ENCODE measurements at regions not wholly inside any gene's neighbourhood (a gene's known extent, or its start where the extent isn't known, plus 50 kb on each side); places are given as distances from the start of the nearest gene placed in this dataset.

- no peaks in the 10 kb centered on the region for H3F3A ChIP-seq (ENCODE audit: insufficient read depth, low read length, poor library complexity, severe bottlenecking)
- H3K27me3 ChIP-seq (ENCODE audit: insufficient read depth, low read depth, low read length), result no peaks in the 10 kb centered on the region
- no peak overlapping the region for H3K27ac ChIP-seq (ENCODE audit: low read length)
- no peaks in the 10 kb centered on the region for H4K20me1 ChIP-seq (ENCODE audit: insufficient read depth)
- no peaks in the 10 kb centered on the region for H3K9me2 ChIP-seq (ENCODE audit: insufficient read depth, low read length)
- TF ChIP-seq, protein P1, sequence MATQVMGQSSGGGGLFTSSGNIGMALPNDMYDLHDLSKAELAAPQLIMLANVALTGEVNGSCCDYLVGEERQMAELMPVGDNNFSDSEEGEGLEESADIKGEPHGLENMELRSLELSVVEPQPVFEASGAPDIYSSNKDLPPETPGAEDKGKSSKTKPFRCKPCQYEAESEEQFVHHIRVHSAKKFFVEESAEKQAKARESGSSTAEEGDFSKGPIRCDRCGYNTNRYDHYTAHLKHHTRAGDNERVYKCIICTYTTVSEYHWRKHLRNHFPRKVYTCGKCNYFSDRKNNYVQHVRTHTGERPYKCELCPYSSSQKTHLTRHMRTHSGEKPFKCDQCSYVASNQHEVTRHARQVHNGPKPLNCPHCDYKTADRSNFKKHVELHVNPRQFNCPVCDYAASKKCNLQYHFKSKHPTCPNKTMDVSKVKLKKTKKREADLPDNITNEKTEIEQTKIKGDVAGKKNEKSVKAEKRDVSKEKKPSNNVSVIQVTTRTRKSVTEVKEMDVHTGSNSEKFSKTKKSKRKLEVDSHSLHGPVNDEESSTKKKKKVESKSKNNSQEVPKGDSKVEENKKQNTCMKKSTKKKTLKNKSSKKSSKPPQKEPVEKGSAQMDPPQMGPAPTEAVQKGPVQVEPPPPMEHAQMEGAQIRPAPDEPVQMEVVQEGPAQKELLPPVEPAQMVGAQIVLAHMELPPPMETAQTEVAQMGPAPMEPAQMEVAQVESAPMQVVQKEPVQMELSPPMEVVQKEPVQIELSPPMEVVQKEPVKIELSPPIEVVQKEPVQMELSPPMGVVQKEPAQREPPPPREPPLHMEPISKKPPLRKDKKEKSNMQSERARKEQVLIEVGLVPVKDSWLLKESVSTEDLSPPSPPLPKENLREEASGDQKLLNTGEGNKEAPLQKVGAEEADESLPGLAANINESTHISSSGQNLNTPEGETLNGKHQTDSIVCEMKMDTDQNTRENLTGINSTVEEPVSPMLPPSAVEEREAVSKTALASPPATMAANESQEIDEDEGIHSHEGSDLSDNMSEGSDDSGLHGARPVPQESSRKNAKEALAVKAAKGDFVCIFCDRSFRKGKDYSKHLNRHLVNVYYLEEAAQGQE (IDR thresholded peaks at IDR 0.05; ENCODE audit: borderline replicate concordance), result no peak
- no peak for TF ChIP-seq MXI1 (conservative IDR thresholded peaks at IDR 0.05; ENCODE audit: poor library complexity, severe bottlenecking)
- TF ChIP-seq SMC3 (conservative IDR thresholded peaks at IDR 0.05; ENCODE audit: poor library complexity), result no peak
- TF ChIP-seq EZH2 (IDR thresholded peaks at IDR 0.05; ENCODE audit: borderline replicate concordance, insufficient read depth, low read length, poor library complexity, severe bottlenecking), result no peak
- no peak for TF ChIP-seq RAD21 (conservative IDR thresholded peaks at IDR 0.05)
- TF ChIP-seq, protein P2, sequence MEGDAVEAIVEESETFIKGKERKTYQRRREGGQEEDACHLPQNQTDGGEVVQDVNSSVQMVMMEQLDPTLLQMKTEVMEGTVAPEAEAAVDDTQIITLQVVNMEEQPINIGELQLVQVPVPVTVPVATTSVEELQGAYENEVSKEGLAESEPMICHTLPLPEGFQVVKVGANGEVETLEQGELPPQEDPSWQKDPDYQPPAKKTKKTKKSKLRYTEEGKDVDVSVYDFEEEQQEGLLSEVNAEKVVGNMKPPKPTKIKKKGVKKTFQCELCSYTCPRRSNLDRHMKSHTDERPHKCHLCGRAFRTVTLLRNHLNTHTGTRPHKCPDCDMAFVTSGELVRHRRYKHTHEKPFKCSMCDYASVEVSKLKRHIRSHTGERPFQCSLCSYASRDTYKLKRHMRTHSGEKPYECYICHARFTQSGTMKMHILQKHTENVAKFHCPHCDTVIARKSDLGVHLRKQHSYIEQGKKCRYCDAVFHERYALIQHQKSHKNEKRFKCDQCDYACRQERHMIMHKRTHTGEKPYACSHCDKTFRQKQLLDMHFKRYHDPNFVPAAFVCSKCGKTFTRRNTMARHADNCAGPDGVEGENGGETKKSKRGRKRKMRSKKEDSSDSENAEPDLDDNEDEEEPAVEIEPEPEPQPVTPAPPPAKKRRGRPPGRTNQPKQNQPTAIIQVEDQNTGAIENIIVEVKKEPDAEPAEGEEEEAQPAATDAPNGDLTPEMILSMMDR (IDR thresholded peaks at IDR 0.05; ENCODE audit: poor library complexity, severe bottlenecking), result no peak
- TF ChIP-seq POLR2AphosphoS5 (IDR thresholded peaks at IDR 0.05), result no peak
- TF ChIP-seq EP300 (conservative IDR thresholded peaks at IDR 0.05; ENCODE audit: poor library complexity, severe bottlenecking), result no peak
- no peak for TF ChIP-seq TAF1 (IDR thresholded peaks at IDR 0.05; ENCODE audit: low read depth)
- H2AFZ ChIP-seq (ENCODE audit: low read depth, low read length), result no peak overlapping the region
- no peak overlapping the region for H3K4me2 ChIP-seq (ENCODE audit: low read length)
- H3K9me3 ChIP-seq (ENCODE audit: low read length), result no peaks in the 10 kb centered on the region
- no peak overlapping the region for H3K9ac ChIP-seq (ENCODE audit: low read length)
- H3K4me3 ChIP-seq (ENCODE audit: low read length), result no peak overlapping the region
- no peaks in the 10 kb centered on the region for H3K79me2 ChIP-seq (replicated peaks; ENCODE audit: insufficient read depth, low read length)
- H3K36me3 ChIP-seq (ENCODE audit: insufficient read depth, low read length), result no peaks in the 10 kb centered on the region
Measured at GRCh38 chr18:10152475-10152874, 238.7 kb downstream of the VAPA start.

DNA sequence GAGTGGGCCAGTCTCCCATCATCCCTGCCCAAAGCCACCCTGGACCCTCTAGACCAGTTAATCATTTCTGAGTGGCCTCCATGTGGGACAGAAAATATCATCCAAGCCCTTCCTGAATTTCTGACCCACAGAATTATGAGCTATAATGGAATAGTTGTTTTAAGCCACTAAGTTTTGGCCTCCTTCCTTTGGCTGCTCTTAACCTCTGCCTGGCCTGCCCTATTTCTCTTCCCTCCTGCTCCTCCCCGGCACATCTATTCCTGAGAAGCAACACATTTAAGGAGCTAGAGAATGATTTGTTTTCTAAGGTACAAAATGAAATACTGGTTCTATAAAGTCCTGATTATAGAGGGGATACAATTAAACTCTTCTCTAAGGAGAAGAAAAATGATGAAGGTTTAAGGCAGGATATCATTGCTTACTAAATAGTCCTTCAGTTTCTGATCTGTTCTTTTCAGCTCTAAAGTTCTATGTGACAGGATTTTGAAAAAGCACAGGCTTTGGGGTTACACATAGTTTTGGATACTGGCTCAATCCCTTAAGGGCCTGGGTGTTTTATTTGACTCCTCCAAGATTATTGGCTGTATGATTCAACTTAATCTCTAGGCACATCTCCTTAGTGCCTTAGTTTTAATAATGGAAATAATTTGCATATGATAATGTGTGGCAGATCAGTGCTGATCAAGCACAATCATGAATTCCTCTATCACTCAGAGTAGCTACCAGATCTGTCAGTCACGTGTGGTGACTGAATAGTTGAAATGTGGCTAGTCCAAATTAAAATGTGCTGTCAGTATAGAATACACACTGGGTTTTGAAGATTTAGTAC, 240.3 kb downstream of the VAPA start:
- Histone ChIP-seq H3K79me2 (replicated peaks; ENCODE audit: insufficient read depth, low read length) (no peaks in the 10 kb centered on the region), H3K9ac (ENCODE audit: low read length) (no peak overlapping the region), H3F3A (ENCODE audit: insufficient read depth, low read length, poor library complexity, severe bottlenecking) (no peaks in the 10 kb centered on the region), H4K20me1 (ENCODE audit: insufficient read depth) (no peaks in the 10 kb centered on the region), H3K27ac (ENCODE audit: low read length) (no peak overlapping the region), H3K9me3 (ENCODE audit: low read length) (no peaks in the 10 kb centered on the region), H3K4me3 (ENCODE audit: low read length) (no peak overlapping the region), H3K9me2 (ENCODE audit: insufficient read depth, low read length) (no peaks in the 10 kb centered on the region), H3K36me3 (ENCODE audit: insufficient read depth, low read length) (no peaks in the 10 kb centered on the region), H2AFZ (ENCODE audit: low read depth, low read length) (no peak overlapping the region), H3K4me2 (ENCODE audit: low read length) (no peak overlapping the region), H3K27me3 (ENCODE audit: insufficient read depth, low read depth, low read length) (no peaks in the 10 kb centered on the region)
- TF ChIP-seq SMC3 (conservative IDR thresholded peaks at IDR 0.05; ENCODE audit: poor library complexity), result no peak
- TF ChIP-seq, protein P2 (IDR thresholded peaks at IDR 0.05; ENCODE audit: poor library complexity, severe bottlenecking), result no peak
- TF ChIP-seq, protein P1 (IDR thresholded peaks at IDR 0.05; ENCODE audit: borderline replicate concordance), result no peak
- TF ChIP-seq MXI1 (conservative IDR thresholded peaks at IDR 0.05; ENCODE audit: poor library complexity, severe bottlenecking), result no peak
- TF ChIP-seq TAF1 (IDR thresholded peaks at IDR 0.05; ENCODE audit: low read depth), result no peak
- no peak for TF ChIP-seq EP300 (conservative IDR thresholded peaks at IDR 0.05; ENCODE audit: poor library complexity, severe bottlenecking)
- TF ChIP-seq RAD21 (conservative IDR thresholded peaks at IDR 0.05), result no peak
- no peak for TF ChIP-seq EZH2 (IDR thresholded peaks at IDR 0.05; ENCODE audit: borderline replicate concordance, insufficient read depth, low read length, poor library complexity, severe bottlenecking)
- no peak for TF ChIP-seq POLR2AphosphoS5 (IDR thresholded peaks at IDR 0.05)
